ENCODE measurements at regions not wholly inside any gene's neighbourhood (a gene's known extent, or its start where the extent isn't known, plus 50 kb on each side); places are given as distances from the start of the nearest gene placed in this dataset.

DNA sequence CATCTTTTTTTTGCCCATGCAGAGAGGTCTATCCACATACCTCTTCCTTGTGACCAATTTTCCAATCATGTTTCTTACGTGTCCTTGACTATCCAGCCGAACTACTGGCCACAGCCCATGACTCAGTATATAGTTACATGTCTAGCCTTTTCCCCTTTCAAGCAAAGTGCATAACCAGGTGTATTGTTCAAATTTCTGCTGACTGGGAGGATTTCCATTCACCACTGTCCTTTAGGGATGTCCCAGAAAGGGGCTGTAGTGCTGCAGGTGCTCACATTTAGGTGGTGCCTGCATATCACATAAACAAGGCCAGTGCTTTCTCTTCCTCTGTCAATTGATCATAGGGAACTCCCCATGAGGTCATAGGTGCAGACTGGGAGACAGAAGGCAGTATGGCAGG, 69.4 kb upstream of the ALDH1A3 start:
- DNase-seq (ENCODE audit: low spot score) = no peak
- in situ Hi-C loops (cut with MboI; ENCODE audit: low pct_unique_long_range_greater_than_20kb, low sequenced_read_pairs, unreplicated experiment) = no loop called here
- TF ChIP-seq, protein P1, sequence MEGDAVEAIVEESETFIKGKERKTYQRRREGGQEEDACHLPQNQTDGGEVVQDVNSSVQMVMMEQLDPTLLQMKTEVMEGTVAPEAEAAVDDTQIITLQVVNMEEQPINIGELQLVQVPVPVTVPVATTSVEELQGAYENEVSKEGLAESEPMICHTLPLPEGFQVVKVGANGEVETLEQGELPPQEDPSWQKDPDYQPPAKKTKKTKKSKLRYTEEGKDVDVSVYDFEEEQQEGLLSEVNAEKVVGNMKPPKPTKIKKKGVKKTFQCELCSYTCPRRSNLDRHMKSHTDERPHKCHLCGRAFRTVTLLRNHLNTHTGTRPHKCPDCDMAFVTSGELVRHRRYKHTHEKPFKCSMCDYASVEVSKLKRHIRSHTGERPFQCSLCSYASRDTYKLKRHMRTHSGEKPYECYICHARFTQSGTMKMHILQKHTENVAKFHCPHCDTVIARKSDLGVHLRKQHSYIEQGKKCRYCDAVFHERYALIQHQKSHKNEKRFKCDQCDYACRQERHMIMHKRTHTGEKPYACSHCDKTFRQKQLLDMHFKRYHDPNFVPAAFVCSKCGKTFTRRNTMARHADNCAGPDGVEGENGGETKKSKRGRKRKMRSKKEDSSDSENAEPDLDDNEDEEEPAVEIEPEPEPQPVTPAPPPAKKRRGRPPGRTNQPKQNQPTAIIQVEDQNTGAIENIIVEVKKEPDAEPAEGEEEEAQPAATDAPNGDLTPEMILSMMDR (IDR thresholded peaks at IDR 0.05; ENCODE audit: extremely low read depth, insufficient read depth, missing control alignments) = no peak

DNA sequence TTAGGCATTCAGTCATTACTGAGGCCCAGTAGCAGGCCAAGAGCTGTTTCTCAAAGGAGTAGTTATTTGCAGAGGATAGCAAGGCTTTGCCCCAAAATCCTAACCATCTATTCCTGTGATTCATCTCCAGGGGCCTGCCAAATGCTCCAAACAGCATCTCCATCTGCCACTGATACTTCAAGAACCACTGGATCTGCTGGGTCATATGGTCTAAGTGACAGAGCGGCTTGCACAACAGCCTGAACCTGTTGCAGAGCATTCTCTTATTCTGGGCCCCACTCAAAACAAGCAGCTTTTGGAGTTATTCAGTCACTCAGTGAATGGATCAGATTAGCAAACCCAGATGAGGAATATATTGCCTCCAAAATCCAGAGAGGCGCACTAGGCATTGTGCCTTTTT, 68.8 kb upstream of the ALDH1A3 start:
- TF ChIP-seq, protein P1 (IDR thresholded peaks at IDR 0.05; ENCODE audit: extremely low read depth, insufficient read depth, missing control alignments) = no peak
- no peak for DNase-seq (ENCODE audit: low spot score)
- in situ Hi-C loops (cut with MboI; ENCODE audit: low pct_unique_long_range_greater_than_20kb, low sequenced_read_pairs, unreplicated experiment) = no loop called here

DNA sequence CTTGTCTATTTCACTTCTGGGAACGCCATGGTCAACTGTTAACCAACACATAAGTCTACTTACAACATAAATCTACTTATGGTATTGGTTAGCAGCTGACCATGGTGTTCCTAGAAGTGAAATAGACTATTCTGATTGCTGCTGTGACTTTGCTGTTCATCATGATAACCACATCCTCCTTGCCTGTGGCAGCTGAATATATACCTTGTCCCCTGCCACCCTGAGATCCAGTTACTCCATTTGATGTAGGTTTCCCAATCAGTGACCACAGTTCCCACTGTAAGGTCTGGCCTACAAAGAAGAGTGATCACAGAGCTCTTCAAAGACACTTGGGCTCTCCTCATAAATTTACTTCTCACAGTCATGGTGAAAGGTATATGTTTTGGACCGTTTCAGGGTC, 66.8 kb upstream of the ALDH1A3 start:
- in situ Hi-C loops (cut with MboI; ENCODE audit: low pct_unique_long_range_greater_than_20kb, low sequenced_read_pairs, unreplicated experiment) = no loop called here
- no peak for DNase-seq (ENCODE audit: low spot score)
- TF ChIP-seq, protein P1 (IDR thresholded peaks at IDR 0.05; ENCODE audit: extremely low read depth, insufficient read depth, missing control alignments) = no peak

DNA sequence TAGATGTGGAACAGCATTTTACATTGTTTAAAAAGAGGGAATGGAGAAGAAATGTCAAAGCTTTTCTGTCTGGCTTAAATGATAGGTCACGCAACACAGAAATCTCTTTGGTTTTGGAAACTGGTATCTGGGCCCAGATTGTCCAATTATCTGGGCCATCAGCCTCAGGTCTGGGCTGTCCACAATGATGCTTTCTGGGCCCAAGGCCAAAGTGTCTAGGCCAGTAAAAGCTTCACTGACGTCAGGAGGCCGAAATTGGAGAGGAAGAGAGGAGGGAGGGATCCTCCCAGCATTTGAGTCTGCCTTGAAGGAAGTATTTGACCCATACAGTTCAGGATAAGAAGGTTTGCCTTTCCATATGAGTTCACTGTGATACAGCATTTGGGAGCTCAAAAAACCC, 60.7 kb upstream of the ALDH1A3 start:
- DNase-seq (ENCODE audit: low spot score) = no peak
- in situ Hi-C loops (cut with MboI; ENCODE audit: low pct_unique_long_range_greater_than_20kb, low sequenced_read_pairs, unreplicated experiment) = no loop called here
- TF ChIP-seq, protein P1 (IDR thresholded peaks at IDR 0.05; ENCODE audit: extremely low read depth, insufficient read depth, missing control alignments) = no peak

DNA sequence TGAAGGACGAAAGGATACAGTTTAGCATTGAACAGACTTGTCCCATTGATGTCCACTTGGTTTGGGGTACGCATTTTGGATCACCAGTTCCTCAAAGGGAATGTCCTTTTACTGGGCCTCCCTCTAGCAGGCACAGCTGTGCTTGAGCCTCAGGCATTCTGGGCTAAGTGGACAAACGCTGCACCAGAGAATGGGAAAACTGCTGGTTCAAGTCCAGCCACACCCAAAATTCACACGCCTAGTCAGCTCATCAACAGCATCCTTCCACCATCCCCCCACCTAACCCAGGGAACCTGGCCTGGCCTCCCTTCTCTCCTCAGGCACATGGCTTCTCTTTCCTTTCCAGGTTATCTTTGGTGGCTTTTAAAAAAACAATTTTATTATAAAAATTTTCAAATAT, 59.1 kb upstream of the ALDH1A3 start:
- no peak for DNase-seq (ENCODE audit: low spot score)
- TF ChIP-seq, protein P1 (IDR thresholded peaks at IDR 0.05; ENCODE audit: extremely low read depth, insufficient read depth, missing control alignments) = no peak
- in situ Hi-C loops (cut with MboI; ENCODE audit: low pct_unique_long_range_greater_than_20kb, low sequenced_read_pairs, unreplicated experiment) = no loop called here

DNA sequence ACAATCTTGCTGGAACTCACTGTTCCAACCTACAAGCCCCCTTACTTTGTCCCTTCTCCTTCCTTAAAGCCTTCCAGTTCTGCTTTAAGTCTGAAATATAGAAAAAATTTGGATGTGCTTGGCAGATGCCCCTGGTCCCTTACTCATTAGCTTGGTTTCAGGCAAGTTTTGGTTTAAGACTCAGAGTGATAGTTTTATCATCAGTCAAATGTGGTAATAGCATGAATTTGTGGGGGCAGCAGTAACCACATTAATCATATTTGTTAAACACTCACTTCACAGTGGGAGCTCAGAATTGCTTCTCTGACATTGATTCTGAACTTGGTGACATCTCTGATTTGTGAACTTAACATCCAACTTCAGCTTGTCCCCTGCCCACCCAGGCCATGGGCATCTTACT, 58.3 kb upstream of the ALDH1A3 start:
- TF ChIP-seq, protein P1 (IDR thresholded peaks at IDR 0.05; ENCODE audit: extremely low read depth, insufficient read depth, missing control alignments) = no peak
- no peak for DNase-seq (ENCODE audit: low spot score)
- in situ Hi-C loops (cut with MboI; ENCODE audit: low pct_unique_long_range_greater_than_20kb, low sequenced_read_pairs, unreplicated experiment) = no loop called here

DNA sequence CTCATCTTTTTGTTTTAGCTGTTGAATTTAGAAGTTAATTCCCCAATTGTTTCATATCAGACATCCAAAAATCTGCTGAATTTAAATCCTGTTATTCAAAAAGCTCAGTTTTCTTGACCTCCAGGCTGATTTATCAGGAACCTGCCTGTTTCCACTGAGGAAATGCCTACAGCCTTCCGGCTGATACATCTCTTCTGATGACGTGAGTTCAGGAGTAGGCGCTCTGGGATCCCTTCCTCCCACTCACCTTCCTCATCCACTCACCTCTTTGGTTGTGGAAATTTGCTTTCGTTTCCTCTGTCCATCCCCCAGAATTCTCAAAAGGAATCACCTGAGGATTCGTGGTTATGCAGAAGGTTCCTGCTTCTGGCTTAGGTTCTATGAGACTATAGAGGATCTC, 55.4 kb upstream of the ALDH1A3 start:
- TF ChIP-seq, protein P1 (IDR thresholded peaks at IDR 0.05; ENCODE audit: extremely low read depth, insufficient read depth, missing control alignments) = no peak
- in situ Hi-C loops (cut with MboI; ENCODE audit: low pct_unique_long_range_greater_than_20kb, low sequenced_read_pairs, unreplicated experiment) = no loop called here
- no peak for DNase-seq (ENCODE audit: low spot score)
